Type B pancreatic cell (in vitro differentiated cells): ENCODE measurements at regions not wholly inside any gene's neighbourhood (a gene's known extent, or its start where the extent isn't known, plus 50 kb on each side); places are given as distances from the start of the nearest gene placed in this dataset.

ENCODE experiments used
- DNase-seq: peaks from one replicate; pipeline ENCODE4 v3.0.0; 2021; ENCODE audit warnings: mixed read lengths; ENCODE audit not compliant: unreplicated experiment; ENCODE audit errors: extremely low spot score
- H3K27ac Mint-ChIP-seq: 2 replicates; pipeline ENCODE4 v1.8.0; 2021; ENCODE audit warnings: mild to moderate bottlenecking, mixed read lengths
- H3K27me3 Mint-ChIP-seq: 2 replicates; pipeline ENCODE4 v1.8.0; 2021; ENCODE audit warnings: mixed read lengths
- H3K36me3 Mint-ChIP-seq: 2 replicates; pipeline ENCODE4 v1.8.0; 2021; ENCODE audit warnings: mixed read lengths
- H3K4me1 Mint-ChIP-seq: one replicate; pipeline ENCODE4 v1.8.0; 2021; ENCODE audit warnings: mixed read lengths; ENCODE audit not compliant: unreplicated experiment
- H3K4me3 Mint-ChIP-seq: 2 replicates; pipeline ENCODE4 v1.8.0; 2021; ENCODE audit warnings: mild to moderate bottlenecking, mixed read lengths
- H3K9me3 Mint-ChIP-seq: 2 replicates; pipeline ENCODE4 v1.8.0; 2021; ENCODE audit warnings: mixed read lengths
- CTCF ChIP-seq: fragments of 200-600 bp; sonication (generic); conservative IDR thresholded peaks from 2 replicates; pipeline ENCODE4 v1.5.0; 2021; ENCODE audit warnings: antibody characterized with exemption, mild to moderate bottlenecking

- Mint-ChIP-seq H3K36me3 (no peaks in the 10 kb centered on the region), H3K4me3 (no peak overlapping the region), H3K27ac (no peak overlapping the region), H3K4me1 (peaks cover 3% of the 10 kb centered on the region), H3K9me3 (peaks cover 5% of the 10 kb centered on the region), H3K27me3 (no peaks in the 10 kb centered on the region)
- no peak for DNase-seq
- no peak for TF ChIP-seq CTCF
Measured at GRCh38 chr6:121879149-121879548, 443.7 kb downstream of the GJA1 start.

- no peaks in the 10 kb centered on the region for H3K36me3 Mint-ChIP-seq
- H3K27me3 Mint-ChIP-seq = no peaks in the 10 kb centered on the region
- no peak overlapping the region for H3K4me3 Mint-ChIP-seq
- no peak overlapping the region for H3K27ac Mint-ChIP-seq
- TF ChIP-seq CTCF = no peak
- peaks cover 12% of the 10 kb centered on the region for H3K4me1 Mint-ChIP-seq
- peaks cover 11% of the 10 kb centered on the region for H3K9me3 Mint-ChIP-seq
- no peak for DNase-seq
Measured at GRCh38 chr6:121880831-121881230, 445.4 kb downstream of the GJA1 start.

- H3K27me3 Mint-ChIP-seq = no peaks in the 10 kb centered on the region
- no peak for DNase-seq
- H3K27ac Mint-ChIP-seq = no peak overlapping the region
- TF ChIP-seq CTCF = no peak
- no peaks in the 10 kb centered on the region for H3K36me3 Mint-ChIP-seq
- peaks cover 14% of the 10 kb centered on the region for H3K4me1 Mint-ChIP-seq
- no peak overlapping the region for H3K4me3 Mint-ChIP-seq
- H3K9me3 Mint-ChIP-seq = peaks cover 7% of the 10 kb centered on the region
Measured at GRCh38 chr6:121881974-121882667, 446.7 kb downstream of the GJA1 start.

- H3K27ac Mint-ChIP-seq = no peak overlapping the region
- DNase-seq = no peak
- H3K4me1 Mint-ChIP-seq = peaks cover 14% of the 10 kb centered on the region
- TF ChIP-seq CTCF = no peak
- peaks cover 11% of the 10 kb centered on the region for H3K9me3 Mint-ChIP-seq
- H3K27me3 Mint-ChIP-seq = no peaks in the 10 kb centered on the region
- no peaks in the 10 kb centered on the region for H3K36me3 Mint-ChIP-seq
- no peak overlapping the region for H3K4me3 Mint-ChIP-seq
Measured at GRCh38 chr6:121884091-121884490, 448.6 kb downstream of the GJA1 start.

GRCh38 chr6:121884620-121885019 is 449.2 kb downstream of the GJA1 start:
- Mint-ChIP-seq H3K27ac (no peak overlapping the region), H3K4me3 (no peak overlapping the region), H3K27me3 (no peaks in the 10 kb centered on the region), H3K9me3 (peaks cover 11% of the 10 kb centered on the region), H3K36me3 (no peaks in the 10 kb centered on the region), H3K4me1 (peaks cover 14% of the 10 kb centered on the region)
- TF ChIP-seq CTCF = no peak
- DNase-seq = no peak
